ENCODE measurements at regions not wholly inside any gene's neighbourhood (a gene's known extent, or its start where the extent isn't known, plus 50 kb on each side); places are given as distances from the start of the nearest gene placed in this dataset.

DNA sequence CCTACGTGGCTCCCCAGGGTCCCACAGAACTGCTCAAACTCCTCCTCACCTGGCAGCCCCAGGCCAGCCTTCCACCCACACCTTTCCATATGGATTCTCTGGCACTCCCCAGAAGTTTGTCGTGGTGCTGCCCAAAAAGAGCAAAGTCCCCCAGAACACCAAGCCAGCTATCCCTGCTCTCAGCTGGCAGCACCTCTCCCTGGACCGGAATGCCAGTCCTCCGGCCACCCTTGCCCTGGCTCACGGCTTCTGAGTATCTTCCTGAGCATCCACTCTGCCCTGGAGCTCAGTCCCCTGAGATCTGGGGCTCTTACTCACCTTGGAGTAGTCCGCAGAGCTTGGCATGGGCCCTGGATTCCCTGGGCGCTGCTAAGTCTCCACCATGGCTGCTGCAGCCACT lies 166.5 kb upstream of the ZNF507 start:
- Histone ChIP-seq H3K4me1 (ENCODE audit: control insufficient read depth, insufficient read depth, low read length) (no peaks in the 10 kb centered on the region), H3K27ac (ENCODE audit: low read depth, low read length) (no peak overlapping the region), H3K4me3 (ENCODE audit: low read length) (no peak overlapping the region), H3K9ac (ENCODE audit: low read length) (no peak overlapping the region), H3K36me3 (ENCODE audit: control insufficient read depth, insufficient read depth, low read length) (no peaks in the 10 kb centered on the region), H3K27me3 (ENCODE audit: control insufficient read depth, insufficient read depth, low read length) (no peaks in the 10 kb centered on the region)

DNA sequence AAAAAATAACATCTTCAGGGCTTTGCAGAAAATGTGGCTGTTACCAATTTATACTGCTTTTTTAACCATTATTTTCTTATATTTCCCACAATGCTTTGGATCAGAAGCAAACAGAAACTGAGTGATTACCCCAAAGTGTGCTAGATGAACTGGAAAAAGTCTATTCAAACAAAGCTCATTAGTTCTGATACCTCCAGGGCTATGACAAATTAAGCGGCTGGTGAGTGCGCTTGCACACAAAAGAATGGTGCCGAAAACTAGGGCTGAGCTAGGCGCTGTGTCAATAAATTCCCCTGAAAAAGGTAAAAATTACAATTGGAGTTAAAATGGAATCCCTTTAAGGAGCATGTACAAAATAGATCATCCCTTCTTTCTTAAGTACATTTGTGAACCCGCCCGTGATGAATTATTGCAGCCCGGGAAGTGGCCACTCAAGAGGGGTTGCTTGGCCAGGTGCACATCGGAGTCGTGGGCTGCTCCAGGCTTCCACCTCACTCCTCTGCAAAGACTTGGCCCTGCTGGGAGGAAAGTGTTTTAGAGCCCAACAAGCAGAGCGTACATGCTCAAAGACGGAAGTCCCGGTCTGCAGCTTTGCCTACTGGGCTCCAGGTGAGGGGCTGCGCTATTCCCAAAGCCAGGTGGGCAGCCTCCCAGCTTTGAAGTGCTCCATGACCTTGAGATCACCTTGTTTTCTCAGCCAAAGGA lies 164.0 kb upstream of the ZNF507 start:
- H3K36me3 ChIP-seq (ENCODE audit: control insufficient read depth, insufficient read depth, low read length) = no peaks in the 10 kb centered on the region
- H3K9ac ChIP-seq (ENCODE audit: low read length) = no peak overlapping the region
- H3K4me1 ChIP-seq (ENCODE audit: control insufficient read depth, insufficient read depth, low read length) = no peaks in the 10 kb centered on the region
- no peak overlapping the region for H3K4me3 ChIP-seq (ENCODE audit: low read length)
- H3K27ac ChIP-seq (ENCODE audit: low read depth, low read length) = no peak overlapping the region
- H3K27me3 ChIP-seq (ENCODE audit: control insufficient read depth, insufficient read depth, low read length) = no peaks in the 10 kb centered on the region

DNA sequence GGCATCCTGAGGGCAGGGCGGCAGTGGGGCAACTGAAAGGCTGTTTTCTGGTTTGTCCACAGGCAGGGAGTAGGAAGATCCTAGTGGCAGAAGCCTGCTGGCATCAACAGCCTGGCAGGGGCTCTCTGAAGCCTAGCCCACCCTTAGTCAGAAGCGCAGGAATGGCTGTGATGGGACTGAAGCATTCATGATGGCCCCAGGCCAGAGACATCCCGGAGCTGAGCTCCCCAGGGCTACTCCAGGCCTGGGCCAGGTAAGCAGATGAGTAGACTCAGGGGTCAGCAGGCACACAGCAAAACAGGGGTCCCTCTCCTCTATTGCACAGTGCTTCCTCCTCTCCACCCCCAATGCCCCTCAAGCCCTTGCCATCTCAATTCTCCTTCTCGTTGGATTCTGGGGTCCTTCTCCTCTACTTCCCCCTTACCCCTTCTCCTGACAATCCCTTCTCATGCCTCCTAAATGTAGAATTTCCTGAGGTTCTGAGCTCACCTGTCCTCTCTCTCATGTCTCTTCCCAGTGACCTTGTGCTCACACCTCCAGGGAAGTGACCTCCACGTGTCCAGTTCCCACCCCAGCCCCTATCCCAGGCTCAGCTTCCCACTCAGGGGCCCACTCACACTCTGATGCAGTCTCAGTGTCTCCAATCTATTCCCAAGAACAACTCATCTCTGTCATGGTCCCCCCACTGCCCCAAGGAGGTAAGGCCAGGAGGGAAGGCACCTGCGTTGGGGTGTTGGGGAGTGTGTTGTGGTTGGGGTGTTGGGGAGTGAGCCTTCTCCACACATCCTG lies 158.7 kb upstream of the ZNF507 start:
- no peak overlapping the region for H3K9ac ChIP-seq (ENCODE audit: low read length)
- H3K36me3 ChIP-seq (ENCODE audit: control insufficient read depth, insufficient read depth, low read length) = no peaks in the 10 kb centered on the region
- H3K27me3 ChIP-seq (ENCODE audit: control insufficient read depth, insufficient read depth, low read length) = no peaks in the 10 kb centered on the region
- no peaks in the 10 kb centered on the region for H3K4me1 ChIP-seq (ENCODE audit: control insufficient read depth, insufficient read depth, low read length)
- H3K27ac ChIP-seq (ENCODE audit: low read depth, low read length) = no peak overlapping the region
- H3K4me3 ChIP-seq (ENCODE audit: low read length) = no peak overlapping the region

DNA sequence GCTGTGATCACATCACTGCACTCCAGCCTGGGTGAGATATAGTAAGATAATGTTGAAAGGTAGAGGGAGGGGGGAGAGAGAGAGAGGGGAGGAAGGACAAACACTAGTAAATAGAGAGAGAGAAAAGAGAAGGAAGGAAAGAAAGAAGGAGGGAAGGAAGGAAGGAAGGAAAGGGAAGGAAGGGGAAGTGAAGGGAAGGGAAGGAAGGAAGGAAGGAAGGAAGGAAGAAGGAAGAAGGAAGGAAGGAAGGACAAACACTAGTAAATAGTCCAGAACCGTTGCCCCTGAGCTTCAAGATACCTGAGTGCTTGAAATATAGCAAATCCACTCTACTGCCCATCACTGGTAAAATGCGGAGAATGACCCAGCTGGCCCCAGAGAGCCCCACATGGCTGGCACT lies 156.5 kb upstream of the ZNF507 start:
- Histone ChIP-seq H3K9ac (ENCODE audit: low read length) (no peak overlapping the region), H3K36me3 (ENCODE audit: control insufficient read depth, insufficient read depth, low read length) (no peaks in the 10 kb centered on the region), H3K4me3 (ENCODE audit: low read length) (no peak overlapping the region), H3K4me1 (ENCODE audit: control insufficient read depth, insufficient read depth, low read length) (no peaks in the 10 kb centered on the region), H3K27me3 (ENCODE audit: control insufficient read depth, insufficient read depth, low read length) (no peaks in the 10 kb centered on the region), H3K27ac (ENCODE audit: low read depth, low read length) (no peak overlapping the region)

DNA sequence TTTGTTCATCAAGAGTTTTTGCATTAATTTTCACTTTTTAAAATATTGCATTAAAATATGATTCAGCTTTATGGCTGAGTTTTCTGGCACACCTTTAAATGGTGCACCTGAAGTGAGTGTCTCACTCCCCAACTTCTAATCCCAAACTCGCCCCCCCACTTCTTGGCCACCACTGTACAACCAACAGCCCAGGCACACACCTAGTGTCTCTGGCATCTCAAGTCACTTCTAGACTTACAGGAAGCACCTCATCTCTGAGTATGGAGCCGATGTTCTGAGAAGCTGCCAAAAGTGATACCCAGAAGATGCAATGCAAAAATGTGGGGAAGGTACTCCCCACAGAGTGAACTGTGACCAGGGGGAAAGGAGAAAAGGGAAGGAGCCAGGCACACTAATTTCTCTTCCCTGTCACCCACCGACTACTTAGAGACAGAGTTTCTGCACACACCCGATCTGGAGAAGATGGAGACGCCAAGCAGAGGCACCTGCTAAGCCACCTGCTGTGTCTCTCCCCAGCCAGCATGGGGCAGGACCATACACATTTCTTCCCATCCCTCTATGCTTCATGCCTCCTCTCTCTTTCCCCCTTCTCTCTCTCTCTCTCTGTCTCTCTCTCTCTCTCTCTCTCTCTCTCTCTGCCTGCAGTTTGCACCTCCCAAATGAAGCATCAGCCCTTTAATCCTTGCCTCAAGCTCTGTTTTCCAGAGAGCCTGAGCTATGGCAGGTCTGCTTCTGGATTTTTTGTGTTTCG lies 155.3 kb upstream of the ZNF507 start:
- Histone ChIP-seq H3K4me3 (ENCODE audit: low read length) (no peak overlapping the region), H3K4me1 (ENCODE audit: control insufficient read depth, insufficient read depth, low read length) (no peaks in the 10 kb centered on the region), H3K9ac (ENCODE audit: low read length) (no peak overlapping the region), H3K27ac (ENCODE audit: low read depth, low read length) (no peak overlapping the region), H3K36me3 (ENCODE audit: control insufficient read depth, insufficient read depth, low read length) (no peaks in the 10 kb centered on the region), H3K27me3 (ENCODE audit: control insufficient read depth, insufficient read depth, low read length) (no peaks in the 10 kb centered on the region)

DNA sequence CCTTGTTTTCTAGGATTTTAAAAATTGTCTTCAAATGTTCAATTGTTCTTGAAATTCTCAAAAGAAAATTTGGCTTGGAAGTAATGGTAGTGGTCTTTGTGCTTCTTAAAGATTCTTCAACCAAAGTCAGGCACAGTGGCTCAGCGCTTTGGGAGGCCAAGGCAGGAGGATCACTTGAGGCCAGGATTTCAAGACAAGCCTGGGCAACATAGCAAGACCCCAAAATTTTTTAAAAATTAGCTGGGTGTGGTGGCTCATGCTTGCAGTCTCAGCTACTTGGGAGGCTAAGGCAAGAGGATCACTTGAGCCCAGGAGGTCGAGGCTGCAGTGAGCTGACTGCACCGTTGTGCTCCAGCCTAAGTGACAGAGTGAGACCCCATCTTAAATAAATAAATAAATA lies 153.5 kb upstream of the ZNF507 start:
- H3K4me3 ChIP-seq (ENCODE audit: low read length) = no peak overlapping the region
- H3K27ac ChIP-seq (ENCODE audit: low read depth, low read length) = no peak overlapping the region
- no peak overlapping the region for H3K9ac ChIP-seq (ENCODE audit: low read length)
- H3K27me3 ChIP-seq (ENCODE audit: control insufficient read depth, insufficient read depth, low read length) = peaks cover 2% of the 10 kb centered on the region
- H3K36me3 ChIP-seq (ENCODE audit: control insufficient read depth, insufficient read depth, low read length) = no peaks in the 10 kb centered on the region
- no peaks in the 10 kb centered on the region for H3K4me1 ChIP-seq (ENCODE audit: control insufficient read depth, insufficient read depth, low read length)

DNA sequence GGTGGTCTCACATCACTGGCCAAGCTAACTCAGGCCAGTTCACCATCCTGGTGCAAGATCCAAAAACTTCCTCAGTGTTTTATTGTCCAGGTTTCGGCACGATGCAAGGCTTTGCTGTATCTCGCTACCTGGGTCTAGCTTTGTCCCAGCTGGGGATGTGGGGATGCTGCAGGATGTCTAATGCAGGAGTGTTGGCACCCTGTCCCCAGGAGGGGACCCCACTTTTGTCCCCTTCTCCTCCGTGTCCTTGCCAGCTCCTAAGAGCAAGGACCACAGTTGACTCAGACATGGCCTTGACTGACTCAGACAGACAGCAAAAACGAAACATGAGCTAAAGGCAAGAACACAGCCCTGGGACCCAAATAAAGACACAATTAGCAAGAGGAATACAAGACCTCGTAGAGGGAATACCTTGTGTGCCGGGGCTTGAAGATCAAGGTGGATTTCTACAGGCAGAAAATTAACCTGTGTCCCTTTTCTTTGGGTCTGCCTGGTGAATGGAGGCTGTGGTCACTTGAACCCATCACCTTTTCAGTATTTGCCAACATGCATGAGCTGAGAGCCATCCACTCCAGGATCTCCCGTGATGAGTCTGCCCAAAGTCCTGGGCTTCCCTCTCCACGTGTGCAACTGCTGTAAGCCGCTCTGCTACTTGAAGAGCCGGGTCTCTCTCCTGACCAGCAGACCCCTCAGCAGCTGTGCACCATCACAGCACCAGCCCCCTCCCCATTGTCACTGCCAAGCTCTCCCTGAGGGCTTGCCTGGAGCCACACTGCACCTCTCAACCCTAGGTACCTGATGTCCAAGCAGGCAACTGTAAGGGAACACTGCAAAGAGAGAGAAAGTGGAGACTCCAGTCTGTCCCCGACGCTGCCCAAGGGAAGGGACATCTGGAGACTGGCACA lies 149.5 kb upstream of the ZNF507 start:
- no peak overlapping the region for H3K27ac ChIP-seq (ENCODE audit: low read depth, low read length)
- H3K27me3 ChIP-seq (ENCODE audit: control insufficient read depth, insufficient read depth, low read length) = peaks cover 2% of the 10 kb centered on the region
- no peaks in the 10 kb centered on the region for H3K36me3 ChIP-seq (ENCODE audit: control insufficient read depth, insufficient read depth, low read length)
- no peaks in the 10 kb centered on the region for H3K4me1 ChIP-seq (ENCODE audit: control insufficient read depth, insufficient read depth, low read length)
- no peak overlapping the region for H3K9ac ChIP-seq (ENCODE audit: low read length)
- H3K4me3 ChIP-seq (ENCODE audit: low read length) = no peak overlapping the region

DNA sequence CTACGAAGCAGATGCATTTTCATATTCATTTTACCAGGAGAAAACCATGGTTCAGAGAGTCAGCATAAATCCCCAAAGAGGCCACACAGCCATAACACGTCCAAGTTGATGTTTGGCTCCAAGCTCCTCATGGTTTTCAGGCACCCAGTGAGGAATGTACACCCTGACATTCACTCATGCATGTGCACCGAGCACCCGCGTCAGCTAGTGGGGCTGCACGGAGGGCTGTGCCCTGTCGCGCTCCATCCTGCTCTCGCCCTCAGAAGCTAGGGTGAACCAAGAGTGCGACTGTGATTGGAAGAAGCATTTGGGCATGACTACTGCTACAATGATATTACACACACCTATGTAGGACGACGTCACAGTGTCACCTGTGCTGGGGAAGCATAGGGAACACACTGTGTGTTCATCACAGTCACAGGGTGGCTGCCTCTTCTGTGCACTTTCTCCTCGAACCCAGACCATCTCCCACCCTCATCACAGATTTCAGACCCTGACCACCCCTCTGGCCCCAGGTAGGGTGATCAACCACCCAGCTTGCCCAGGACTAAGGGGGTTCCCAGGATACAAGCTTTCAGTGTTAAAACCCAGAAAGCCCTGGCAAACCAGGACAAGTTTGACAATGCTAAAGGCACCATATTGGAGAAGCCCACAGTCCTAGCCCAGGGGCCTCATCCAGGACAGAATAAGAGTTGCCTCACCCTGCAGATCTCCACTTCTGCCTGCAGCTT lies 148.6 kb upstream of the ZNF507 start:
- peaks cover 2% of the 10 kb centered on the region for H3K27me3 ChIP-seq (ENCODE audit: control insufficient read depth, insufficient read depth, low read length)
- H3K27ac ChIP-seq (ENCODE audit: low read depth, low read length) = no peak overlapping the region
- no peak overlapping the region for H3K4me3 ChIP-seq (ENCODE audit: low read length)
- no peaks in the 10 kb centered on the region for H3K36me3 ChIP-seq (ENCODE audit: control insufficient read depth, insufficient read depth, low read length)
- H3K4me1 ChIP-seq (ENCODE audit: control insufficient read depth, insufficient read depth, low read length) = no peaks in the 10 kb centered on the region
- no peak overlapping the region for H3K9ac ChIP-seq (ENCODE audit: low read length)

DNA sequence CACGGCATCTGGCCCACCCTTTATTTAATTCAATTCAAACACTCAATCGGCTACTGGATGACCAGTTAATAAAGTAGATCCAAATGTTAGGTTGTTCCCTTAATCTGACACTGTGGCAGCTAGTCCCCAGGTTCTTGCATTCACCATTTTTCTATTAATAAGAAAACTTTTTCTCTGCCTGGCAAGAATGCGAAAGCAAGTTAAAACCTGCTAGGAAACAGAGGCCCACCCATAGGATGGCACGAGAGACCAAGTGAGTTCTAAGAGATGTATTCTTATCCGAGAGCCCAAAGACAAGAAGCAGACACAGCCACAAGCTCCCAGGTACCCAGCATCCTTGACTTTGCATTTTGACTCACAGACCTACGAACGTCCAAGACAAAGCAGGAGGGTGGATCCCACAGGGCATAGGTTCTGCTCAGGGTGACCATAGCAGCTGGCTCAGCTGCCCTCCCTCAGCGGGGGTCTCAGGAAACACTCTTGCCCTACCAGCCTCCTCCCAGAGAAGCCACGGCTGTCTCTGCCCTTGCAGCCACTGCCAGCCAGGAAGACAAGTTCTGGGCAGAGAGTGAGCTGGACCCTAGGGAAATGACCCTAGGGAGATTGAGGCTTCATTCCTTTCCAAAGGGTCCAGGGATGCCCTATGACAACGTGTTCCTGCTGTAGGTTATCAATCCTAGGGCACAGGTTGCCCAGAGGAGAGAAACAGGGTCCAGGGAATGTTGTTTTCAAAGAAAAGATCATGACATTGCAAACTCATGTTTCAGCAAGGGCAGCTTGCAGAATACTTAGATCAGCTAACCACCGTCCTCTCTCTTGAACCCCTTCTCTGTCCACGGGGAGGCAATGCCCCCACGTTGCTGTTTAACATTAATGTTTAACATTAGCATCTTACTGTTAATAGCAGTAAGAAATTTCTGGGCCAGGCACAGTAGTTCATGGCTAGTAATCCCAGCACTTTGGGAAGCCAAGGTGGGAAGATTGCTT lies 147.2 kb upstream of the ZNF507 start:
- no peaks in the 10 kb centered on the region for H3K4me1 ChIP-seq (ENCODE audit: control insufficient read depth, insufficient read depth, low read length)
- no peaks in the 10 kb centered on the region for H3K36me3 ChIP-seq (ENCODE audit: control insufficient read depth, insufficient read depth, low read length)
- H3K4me3 ChIP-seq (ENCODE audit: low read length) = no peak overlapping the region
- H3K27ac ChIP-seq (ENCODE audit: low read depth, low read length) = no peak overlapping the region
- peaks cover 2% of the 10 kb centered on the region for H3K27me3 ChIP-seq (ENCODE audit: control insufficient read depth, insufficient read depth, low read length)
- H3K9ac ChIP-seq (ENCODE audit: low read length) = no peak overlapping the region

DNA sequence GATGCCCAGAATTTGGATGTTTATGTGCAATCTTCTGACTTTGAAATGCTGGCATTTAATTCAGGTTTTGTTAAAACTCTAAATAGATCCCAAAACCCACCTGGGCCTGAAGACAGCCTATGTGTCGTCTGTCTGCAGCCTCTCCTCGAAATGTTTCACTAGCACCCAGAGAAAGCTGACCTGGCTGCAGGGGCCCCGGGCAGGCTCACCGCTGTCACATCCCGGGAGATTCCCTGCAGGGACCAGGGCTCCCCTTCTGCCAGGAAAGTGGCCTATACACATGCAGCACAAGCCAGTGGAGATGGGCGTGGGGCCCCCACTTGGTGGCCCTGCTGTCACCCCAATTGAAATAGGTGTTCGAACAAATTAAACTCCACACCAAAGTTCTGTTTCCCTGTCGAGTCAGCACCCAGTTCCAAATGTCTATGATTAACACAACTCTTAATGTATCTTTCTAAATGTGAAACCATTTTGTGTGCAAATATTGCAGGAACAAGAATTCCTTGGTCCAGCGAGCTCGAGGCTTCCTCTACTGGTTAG lies 145.8 kb upstream of the ZNF507 start:
- Histone ChIP-seq H3K27ac (ENCODE audit: low read depth, low read length) (no peak overlapping the region), H3K36me3 (ENCODE audit: control insufficient read depth, insufficient read depth, low read length) (no peaks in the 10 kb centered on the region), H3K4me3 (ENCODE audit: low read length) (no peak overlapping the region), H3K4me1 (ENCODE audit: control insufficient read depth, insufficient read depth, low read length) (no peaks in the 10 kb centered on the region), H3K9ac (ENCODE audit: low read length) (no peak overlapping the region), H3K27me3 (ENCODE audit: control insufficient read depth, insufficient read depth, low read length) (peaks cover 2% of the 10 kb centered on the region)

Measured in rectal smooth muscle tissue (tissue), 1 donor.